Urinary bladder (tissue), 3 donors: ENCODE measurements at regions not wholly inside any gene's neighbourhood (a gene's known extent, or its start where the extent isn't known, plus 50 kb on each side); places are given as distances from the start of the nearest gene placed in this dataset.
"Not testable (repeated sequence)": the region's sequence is repeated elsewhere in the genome, so short reads cannot be mapped to it uniquely, and the experiment has no call there.

Experiments used
- DNase-seq: peaks from one replicate; pipeline ENCODE4 v3.0.0-alpha.2; 2015; ENCODE audit errors: extremely low spot score
- H3K27ac ChIP-seq: one replicate; pipeline ENCODE4 v1.5.1; 2013; ENCODE audit warnings: low read depth, mild to moderate bottlenecking, moderate library complexity
- H3K36me3 ChIP-seq: one replicate; pipeline ENCODE4 v1.6.1; 2013; ENCODE audit warnings: mild to moderate bottlenecking, moderate library complexity; ENCODE audit not compliant: insufficient read depth
- H3K4me1 ChIP-seq: one replicate; pipeline ENCODE4 v1.6.1; 2013; ENCODE audit warnings: mild to moderate bottlenecking, moderate library complexity; ENCODE audit not compliant: insufficient read depth
- H3K4me3 ChIP-seq: one replicate; pipeline ENCODE4 v1.5.1; 2013; ENCODE audit warnings: low read depth, low read length
- WGBS: extraction: QIAGEN DNeasy Blood & Tissue Kit; methylation state at CpG from one replicate; pipeline ENCODE4 v1.1.7; 2013; 5-methylcytosine and 5-hydroxymethylcytosine counted together
- donor health status: healthy with polysubstance abuse.
- donor health status: healthy.

DNA sequence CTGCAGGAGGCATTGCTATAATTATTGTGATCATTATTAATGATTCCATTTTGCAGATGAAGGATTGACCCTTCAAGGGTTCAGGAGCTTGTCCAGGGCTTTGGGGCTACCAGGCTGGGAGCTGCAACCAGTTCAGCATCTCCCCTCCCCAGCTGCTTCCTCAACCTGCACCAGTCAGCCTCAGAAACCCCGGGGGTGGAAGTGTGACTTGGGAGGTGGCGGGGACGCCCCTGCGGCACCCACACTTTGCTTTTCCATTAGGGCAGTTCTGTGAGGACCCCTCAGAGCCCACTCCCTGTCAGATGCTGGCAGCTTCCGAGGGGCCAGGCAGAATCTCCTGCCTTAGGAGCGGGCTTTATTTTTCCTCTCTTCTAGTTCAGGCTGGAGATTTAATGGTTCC lies 85.6 kb downstream of the OLFM1 start:
- no peaks in the 10 kb centered on the region for H3K36me3 ChIP-seq
- no peak for DNase-seq
- 85% methylated on average over 6 of the region's 6 CpGs for WGBS
- no peak overlapping the region for H3K4me3 ChIP-seq
- H3K4me1 ChIP-seq: no peaks in the 10 kb centered on the region
- H3K27ac ChIP-seq: no peak overlapping the region

- Histone ChIP-seq H3K27ac (no peak overlapping the region), H3K4me3 (no peak overlapping the region), H3K36me3 (no peaks in the 10 kb centered on the region), H3K4me1 (no peaks in the 10 kb centered on the region)
- 66% methylated on average over 6 of the region's 6 CpGs for WGBS
- DNase-seq: no peak
These were observed 86.8 kb downstream of the OLFM1 start for GRCh38 chr9:135174248-135174647.

DNA sequence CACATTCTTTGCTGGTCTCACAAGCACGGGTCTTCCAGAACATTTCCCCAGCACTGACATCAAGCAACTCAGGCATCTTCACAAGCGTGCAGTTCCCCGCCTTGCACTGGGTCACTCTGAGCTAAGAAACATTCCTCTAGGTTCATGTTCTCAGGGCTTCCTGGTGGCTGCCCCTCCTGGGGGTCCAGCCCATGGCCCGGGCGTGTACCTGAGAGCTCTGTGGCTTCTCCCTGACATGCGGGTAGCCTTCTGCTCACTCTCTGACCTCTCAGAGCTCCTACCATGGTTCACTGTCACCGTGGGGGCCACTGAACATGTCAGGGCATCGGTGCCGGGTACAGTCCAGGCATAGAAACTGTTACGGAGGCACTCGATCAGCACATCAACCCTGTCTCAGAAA lies 87.5 kb downstream of the OLFM1 start:
- H3K27ac ChIP-seq: no peak overlapping the region
- no peaks in the 10 kb centered on the region for H3K4me1 ChIP-seq
- H3K36me3 ChIP-seq: no peaks in the 10 kb centered on the region
- 80% methylated on average over 11 of the region's 11 CpGs for WGBS
- H3K4me3 ChIP-seq: no peak overlapping the region
- no peak for DNase-seq

- H3K36me3 ChIP-seq: no peaks in the 10 kb centered on the region
- WGBS: 73% methylated on average over 20 of the region's 20 CpGs
- H3K4me1 ChIP-seq: no peaks in the 10 kb centered on the region
- no peak for DNase-seq
- H3K27ac ChIP-seq: no peak overlapping the region
- H3K4me3 ChIP-seq: no peak overlapping the region
These were observed 88.8 kb downstream of the OLFM1 start for GRCh38 chr9:135176284-135176683.

DNA sequence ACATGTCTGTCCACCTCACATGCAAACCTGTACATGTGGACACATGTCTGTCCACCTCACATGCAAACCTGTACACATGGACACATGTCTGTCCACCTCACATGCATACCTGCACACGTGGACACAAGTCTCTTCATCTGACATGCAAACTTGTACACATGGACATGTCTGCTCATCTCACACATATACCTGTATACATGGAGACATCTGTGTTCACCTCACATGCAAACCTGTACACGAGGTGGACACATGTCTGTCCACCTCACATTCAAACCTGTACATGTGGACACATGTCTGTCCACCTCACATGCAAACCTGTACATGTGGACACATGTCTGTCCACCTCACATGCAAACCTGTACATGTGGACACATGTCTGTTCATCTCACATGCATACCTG lies 90.1 kb downstream of the OLFM1 start:
- H3K27ac ChIP-seq, H3K36me3 ChIP-seq, H3K4me1 ChIP-seq, DNase-seq, H3K4me3 ChIP-seq: not testable (repeated sequence)
- 62% methylated on average over 2 of the region's 2 CpGs for WGBS

GRCh38 chr9:135178498-135178897 lies 91.0 kb downstream of the OLFM1 start:
- no peaks in the 10 kb centered on the region for H3K36me3 ChIP-seq
- WGBS: 74% methylated on average over 10 of the region's 10 CpGs
- no peak overlapping the region for H3K4me3 ChIP-seq
- DNase-seq: no peak
- H3K4me1 ChIP-seq: no peaks in the 10 kb centered on the region
- H3K27ac ChIP-seq: no peak overlapping the region

DNA sequence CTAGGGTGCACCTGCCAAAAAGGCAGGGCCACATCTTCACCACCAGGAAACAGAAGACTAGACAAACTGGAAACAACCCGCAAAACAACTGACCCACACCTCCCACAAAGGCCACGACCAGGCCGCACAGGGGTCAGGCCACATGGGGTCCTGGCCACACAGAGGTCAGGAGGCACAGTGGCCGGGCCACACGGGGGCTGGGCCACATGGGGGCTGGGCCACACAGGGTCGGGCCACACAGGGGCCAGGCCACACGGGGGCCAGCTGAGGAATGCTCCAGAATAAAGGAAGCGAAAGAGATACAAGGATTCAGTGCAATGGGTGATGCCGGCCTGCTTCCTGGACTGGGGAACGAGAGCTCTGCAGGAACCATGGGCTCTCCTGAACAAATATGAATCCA lies 91.6 kb downstream of the OLFM1 start:
- H3K4me1 ChIP-seq: no peaks in the 10 kb centered on the region
- no peak overlapping the region for H3K4me3 ChIP-seq
- WGBS: 75% methylated on average over 10 of the region's 10 CpGs
- no peak overlapping the region for H3K27ac ChIP-seq
- DNase-seq: no peak
- H3K36me3 ChIP-seq: no peaks in the 10 kb centered on the region

GRCh38 chr9:135179976-135180375 lies 92.5 kb downstream of the OLFM1 start:
- Histone ChIP-seq H3K36me3 (no peaks in the 10 kb centered on the region), H3K27ac (no peak overlapping the region), H3K4me3 (no peak overlapping the region), H3K4me1 (no peaks in the 10 kb centered on the region)
- no peak for DNase-seq
- 75% methylated on average over 9 of the region's 9 CpGs for WGBS

DNA sequence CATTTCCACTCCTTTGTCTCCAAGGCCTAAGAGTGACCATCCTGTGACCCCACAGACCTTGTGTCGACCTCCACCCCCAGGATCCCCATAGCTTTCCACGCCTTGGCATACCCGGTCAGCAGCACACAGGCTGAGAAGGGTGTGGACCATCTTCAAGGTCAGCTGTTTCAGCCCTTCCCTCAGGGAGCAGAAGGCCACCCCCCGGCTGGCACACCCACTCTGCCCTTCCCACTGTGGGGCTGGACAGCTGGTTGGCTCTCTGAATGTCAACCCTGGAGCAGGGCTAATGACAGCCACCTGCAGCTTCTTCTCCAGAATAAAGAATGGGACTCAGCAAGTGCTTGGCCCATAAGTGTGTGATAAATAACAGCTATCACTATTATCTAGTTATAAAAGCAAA lies 93.1 kb downstream of the OLFM1 start:
- no peak for DNase-seq
- WGBS: 76% methylated on average over 4 of the region's 4 CpGs

GRCh38 chr9:135181336-135181735 lies 93.9 kb downstream of the OLFM1 start:
- 86% methylated on average over 11 of the region's 11 CpGs for WGBS
- Histone ChIP-seq H3K4me1 (no peaks in the 10 kb centered on the region), H3K27ac (no peak overlapping the region), H3K4me3 (no peak overlapping the region), H3K36me3 (no peaks in the 10 kb centered on the region)
- no peak for DNase-seq

More for the DNA sequence above, 93.1 kb downstream of the OLFM1 start:
- Histone ChIP-seq H3K27ac (no peak overlapping the region), H3K4me1 (no peaks in the 10 kb centered on the region), H3K4me3 (no peak overlapping the region), H3K36me3 (no peaks in the 10 kb centered on the region)

DNA sequence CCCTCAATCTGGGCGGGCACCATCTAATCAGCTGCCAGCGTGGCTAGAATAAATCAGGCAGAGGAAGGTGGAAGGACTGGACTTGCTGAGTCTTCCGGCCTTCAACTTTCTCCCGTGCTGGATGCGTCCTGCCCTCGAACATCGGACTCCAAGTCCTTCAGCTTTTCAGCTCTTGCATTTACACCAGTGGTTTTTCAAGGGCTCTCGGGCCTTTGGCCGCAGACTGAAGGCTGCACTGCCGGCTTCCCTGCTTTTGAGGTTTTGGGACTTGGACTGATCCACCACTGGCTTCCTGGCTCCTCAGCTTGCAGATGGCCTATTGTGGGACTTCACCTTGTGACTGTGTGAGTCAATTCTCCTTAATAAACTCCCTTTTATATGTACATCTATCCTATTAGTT lies 94.4 kb downstream of the OLFM1 start:
- H3K4me1 ChIP-seq, H3K4me3 ChIP-seq, DNase-seq, H3K36me3 ChIP-seq, H3K27ac ChIP-seq: not testable (repeated sequence)
- 88% methylated on average over 10 of the region's 10 CpGs for WGBS

- no peak for DNase-seq
- H3K4me1 ChIP-seq: no peaks in the 10 kb centered on the region
- H3K4me3 ChIP-seq: no peak overlapping the region
- 81% methylated on average over 7 of the region's 7 CpGs for WGBS
- no peak overlapping the region for H3K27ac ChIP-seq
- no peaks in the 10 kb centered on the region for H3K36me3 ChIP-seq
These were observed 95.6 kb downstream of the OLFM1 start for GRCh38 chr9:135183069-135183468.

- H3K4me3 ChIP-seq: no peak overlapping the region
- no peak overlapping the region for H3K27ac ChIP-seq
- H3K36me3 ChIP-seq: no peaks in the 10 kb centered on the region
- WGBS: 34% methylated on average over 12 of the region's 12 CpGs
- H3K4me1 ChIP-seq: no peaks in the 10 kb centered on the region
- DNase-seq: no peak
These were observed 96.2 kb downstream of the OLFM1 start for GRCh38 chr9:135183528-135184180.

DNA sequence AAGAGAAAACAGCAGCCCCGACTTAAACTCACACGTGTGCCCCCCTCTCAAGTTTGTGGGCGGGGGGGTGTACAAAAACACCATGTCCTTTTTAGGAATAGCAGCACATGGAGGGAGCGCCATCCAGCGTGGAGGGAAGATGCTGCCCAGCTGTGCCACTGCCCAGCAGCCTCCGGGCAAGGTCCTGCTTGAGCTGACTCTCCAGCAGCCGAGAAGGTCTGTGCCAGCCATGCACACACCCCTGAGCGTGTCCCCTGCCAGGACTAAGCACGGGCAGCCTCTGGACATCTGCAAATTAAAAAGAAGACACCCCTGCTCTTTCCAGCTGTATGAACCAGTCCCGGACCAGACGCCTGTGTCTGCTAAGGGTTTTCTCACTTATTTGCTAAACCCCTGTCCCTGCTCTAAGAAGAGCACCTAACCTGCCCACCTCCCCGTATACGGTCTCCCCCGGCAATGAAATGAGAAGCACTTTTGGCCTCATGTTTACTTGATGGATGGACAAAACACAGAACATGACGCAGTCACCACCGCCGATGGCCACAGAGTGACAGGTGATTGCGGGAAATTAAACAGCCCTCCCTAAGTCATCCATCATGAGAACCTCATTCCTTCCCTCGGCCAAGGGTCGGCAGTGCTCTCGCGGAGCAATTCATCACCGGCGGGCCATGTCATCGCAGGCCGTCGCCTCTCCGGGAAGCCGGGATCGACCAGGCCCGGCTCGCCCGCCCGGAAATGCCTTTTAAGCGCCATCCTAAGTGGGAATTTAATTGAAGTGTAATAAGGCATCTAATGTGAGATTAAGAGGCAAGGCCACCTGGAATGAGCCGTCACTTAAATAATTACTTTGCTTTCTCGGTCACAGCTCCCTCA lies 96.9 kb downstream of the OLFM1 start:
- H3K4me3 ChIP-seq: no peak overlapping the region
- 60% methylated on average over 37 of the region's 37 CpGs for WGBS

More for the DNA sequence above, 96.9 kb downstream of the OLFM1 start:
- Histone ChIP-seq H3K36me3 (no peaks in the 10 kb centered on the region), H3K4me1 (no peaks in the 10 kb centered on the region), H3K27ac (no peak overlapping the region)
- no peak for DNase-seq
